GM19455 (cell line): ENCODE measurements at regions not wholly inside any gene's neighbourhood (a gene's known extent, or its start where the extent isn't known, plus 50 kb on each side); places are given as distances from the start of the nearest gene placed in this dataset.
"Not testable (repeated sequence)": the region's sequence is repeated elsewhere in the genome, so short reads cannot be mapped to it uniquely, and the experiment has no call there.

ENCODE experiments used
- ATAC-seq: cut with Tn5 transposase; IDR thresholded peaks from one replicate; pipeline ENCODE4 v1.9.1; 2021; ENCODE audit not compliant: unreplicated experiment

DNA sequence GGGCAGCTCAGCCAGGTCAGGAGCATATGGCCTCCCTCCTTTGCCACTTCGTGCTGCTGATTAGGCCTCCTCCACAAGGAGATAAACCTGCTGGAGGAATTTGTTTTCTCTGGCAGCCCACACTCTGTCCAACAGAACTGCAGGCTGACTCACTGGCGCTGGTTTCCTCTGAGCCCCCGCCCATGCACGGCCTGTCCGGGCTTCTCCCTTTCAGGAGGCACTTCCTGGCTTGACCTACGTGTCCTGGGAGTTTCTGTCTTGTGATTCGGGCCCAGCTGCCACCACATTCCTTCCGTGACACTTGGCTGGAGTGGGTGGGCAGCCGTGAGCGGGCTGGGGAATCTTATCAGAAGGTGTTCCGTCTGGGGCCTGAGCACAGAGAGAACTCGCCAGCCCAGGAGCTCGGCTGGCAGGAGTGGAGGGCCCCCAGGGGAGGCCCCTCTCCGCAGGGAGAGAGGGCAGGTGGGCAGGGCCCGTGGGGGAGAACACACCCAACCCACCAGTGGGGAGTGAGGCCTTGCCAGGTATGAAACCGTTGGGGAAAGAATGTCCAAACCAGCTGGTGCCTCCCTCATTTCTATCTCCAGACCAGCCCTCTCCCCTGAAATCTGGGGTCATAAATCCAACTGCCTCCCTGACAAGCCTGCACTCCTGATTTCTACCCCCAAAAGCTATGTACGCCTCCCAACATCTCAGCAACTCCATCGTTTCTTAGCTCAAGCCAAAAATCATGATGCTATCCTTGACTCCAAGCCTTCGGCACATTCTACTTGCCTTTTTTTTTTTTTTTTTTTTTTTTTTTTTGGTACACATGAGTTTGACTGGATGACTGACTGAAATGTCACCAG, 110.6 kb upstream of the MEF2A start:
- ATAC-seq = no peak

DNA sequence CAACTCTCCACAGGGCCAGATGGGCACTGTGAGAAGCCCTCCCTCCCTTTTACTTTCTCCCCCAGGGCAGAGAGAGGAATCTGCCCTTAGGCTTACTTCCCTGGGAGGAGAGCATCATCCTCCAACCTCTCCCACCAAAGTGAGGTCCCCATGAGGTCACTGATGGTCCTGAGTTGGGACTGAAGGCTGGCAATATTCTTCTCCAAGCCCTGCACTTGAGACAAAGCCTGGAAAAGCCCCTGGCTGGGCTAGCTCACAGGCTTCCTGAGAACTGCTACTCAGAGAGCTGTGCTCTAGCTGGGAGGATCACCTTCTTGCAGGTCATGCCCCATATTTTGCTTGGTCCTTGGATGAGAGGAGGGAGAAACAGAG, 110.0 kb upstream of the MEF2A start:
- no peak for ATAC-seq

GRCh38 chr15:99464137-99464536, 101.6 kb upstream of the MEF2A start:
- ATAC-seq = no peak

- ATAC-seq = no peak
Observed at GRCh38 chr15:99466701-99467337, 99.0 kb upstream of the MEF2A start.

GRCh38 chr15:99467338-99467720, 98.5 kb upstream of the MEF2A start:
- ATAC-seq = no peak

GRCh38 chr15:99467853-99468464, 97.8 kb upstream of the MEF2A start:
- no peak for ATAC-seq

DNA sequence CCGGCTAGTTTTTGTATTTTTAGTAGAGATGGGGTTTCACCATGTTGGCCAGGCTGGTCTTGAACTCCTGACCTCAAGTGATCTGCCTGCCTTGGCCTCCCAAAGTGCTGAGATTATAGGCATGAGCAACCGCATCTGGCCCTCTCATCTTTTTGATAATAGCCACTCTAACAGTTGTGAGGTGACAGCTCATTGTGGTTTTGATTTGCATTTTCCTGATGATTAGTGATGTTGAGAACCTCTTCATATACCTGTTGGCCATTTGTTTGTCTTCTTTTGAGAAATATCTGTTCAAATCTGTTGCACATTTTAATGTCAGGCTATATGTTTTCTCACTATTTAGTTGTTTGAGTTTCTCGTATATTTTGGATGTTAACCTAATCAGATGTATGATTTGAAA, 95.6 kb upstream of the MEF2A start:
- ATAC-seq = not testable (repeated sequence)

GRCh38 chr15:99472416-99473145, 93.2 kb upstream of the MEF2A start:
- no peak for ATAC-seq

GRCh38 chr15:99473981-99474906, 91.5 kb upstream of the MEF2A start:
- no peak for ATAC-seq

GRCh38 chr15:99474909-99475753, 90.7 kb upstream of the MEF2A start:
- ATAC-seq = no peak

DNA sequence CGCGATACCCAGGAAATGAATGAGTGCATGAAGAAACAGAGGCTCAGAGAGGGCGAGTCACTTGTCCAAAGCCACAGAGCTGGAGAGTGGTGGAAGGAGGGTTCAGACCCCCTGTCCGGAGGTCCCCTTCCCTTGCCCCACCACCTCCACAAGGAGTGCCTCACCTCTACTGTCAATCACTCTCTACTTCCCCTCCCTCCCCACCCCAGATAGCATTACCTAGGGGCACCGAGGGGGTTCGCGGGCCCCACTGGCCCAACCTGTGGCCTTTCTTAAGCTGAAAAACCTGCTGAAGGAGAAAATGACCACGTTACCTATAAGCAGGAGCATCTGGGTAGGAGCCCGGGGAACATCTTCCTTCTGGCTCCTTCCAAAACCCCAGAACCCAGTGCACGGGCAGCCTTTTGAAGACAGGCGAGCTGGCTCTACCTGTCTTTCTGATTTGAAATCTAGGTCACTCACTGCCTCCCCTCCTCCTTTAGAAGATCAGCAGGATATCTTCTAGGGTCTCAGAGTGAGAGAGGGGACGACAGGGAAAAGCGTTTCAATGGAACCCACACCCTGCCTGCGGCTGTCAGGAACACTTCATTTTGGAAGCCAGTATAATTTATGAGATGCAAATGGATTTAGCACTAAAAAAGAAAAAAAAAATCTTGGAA, 89.9 kb upstream of the MEF2A start:
- ATAC-seq = no peak

- ATAC-seq = peak; percentile 56
Observed at GRCh38 chr15:99476413-99477222, 89.2 kb upstream of the MEF2A start.

DNA sequence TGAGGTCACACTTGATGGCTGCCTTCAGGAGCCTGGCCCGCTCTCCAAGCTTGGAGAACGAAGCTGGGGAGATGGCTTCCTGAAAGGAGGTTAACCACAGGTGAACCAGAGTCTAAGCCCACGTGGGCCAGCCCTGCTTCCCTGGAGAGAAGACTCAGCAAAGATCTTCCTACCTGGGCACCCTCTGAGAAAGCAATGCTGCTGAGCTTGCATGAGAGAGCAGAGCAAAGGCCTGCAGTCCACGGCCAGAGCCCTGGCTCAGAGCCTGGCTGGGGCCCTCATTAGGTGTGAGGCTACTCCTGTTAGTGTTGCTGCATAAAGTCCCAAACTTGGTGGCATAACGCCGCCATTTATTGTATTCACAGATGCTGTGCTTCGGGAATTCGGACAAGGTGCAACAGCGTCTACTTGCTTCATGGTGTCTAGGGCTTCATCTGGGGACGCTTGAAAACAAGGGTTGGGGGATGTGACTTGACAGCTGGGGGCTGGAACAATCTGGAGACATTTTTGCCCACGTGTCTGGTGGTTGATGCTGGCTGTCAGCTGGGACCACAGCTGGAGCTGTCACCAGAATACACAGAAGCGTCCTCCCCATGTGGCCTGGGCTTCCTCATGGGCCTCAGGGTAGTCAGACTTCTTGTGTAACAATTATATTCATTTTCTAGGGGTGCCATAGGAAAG, 87.9 kb upstream of the MEF2A start:
- no peak for ATAC-seq

DNA sequence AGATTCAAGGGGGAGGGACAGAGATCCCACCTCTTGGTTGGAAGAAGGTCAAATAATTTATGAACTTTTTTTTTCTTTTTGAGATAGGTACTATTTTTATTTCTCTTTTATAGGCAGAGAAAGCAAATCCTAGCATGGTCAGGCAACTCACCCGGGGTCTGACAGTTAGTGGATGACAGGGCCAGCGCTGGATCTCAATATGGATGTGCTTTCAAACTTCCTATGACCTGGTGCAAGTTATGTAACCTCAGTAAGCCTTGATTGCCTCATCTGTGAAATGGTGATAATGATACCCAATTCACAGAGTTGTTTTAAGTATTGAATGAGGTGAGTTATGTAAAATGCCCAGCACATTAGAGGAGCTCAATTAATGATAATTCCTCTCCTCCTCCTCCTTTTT, 86.8 kb upstream of the MEF2A start:
- ATAC-seq = no peak

DNA sequence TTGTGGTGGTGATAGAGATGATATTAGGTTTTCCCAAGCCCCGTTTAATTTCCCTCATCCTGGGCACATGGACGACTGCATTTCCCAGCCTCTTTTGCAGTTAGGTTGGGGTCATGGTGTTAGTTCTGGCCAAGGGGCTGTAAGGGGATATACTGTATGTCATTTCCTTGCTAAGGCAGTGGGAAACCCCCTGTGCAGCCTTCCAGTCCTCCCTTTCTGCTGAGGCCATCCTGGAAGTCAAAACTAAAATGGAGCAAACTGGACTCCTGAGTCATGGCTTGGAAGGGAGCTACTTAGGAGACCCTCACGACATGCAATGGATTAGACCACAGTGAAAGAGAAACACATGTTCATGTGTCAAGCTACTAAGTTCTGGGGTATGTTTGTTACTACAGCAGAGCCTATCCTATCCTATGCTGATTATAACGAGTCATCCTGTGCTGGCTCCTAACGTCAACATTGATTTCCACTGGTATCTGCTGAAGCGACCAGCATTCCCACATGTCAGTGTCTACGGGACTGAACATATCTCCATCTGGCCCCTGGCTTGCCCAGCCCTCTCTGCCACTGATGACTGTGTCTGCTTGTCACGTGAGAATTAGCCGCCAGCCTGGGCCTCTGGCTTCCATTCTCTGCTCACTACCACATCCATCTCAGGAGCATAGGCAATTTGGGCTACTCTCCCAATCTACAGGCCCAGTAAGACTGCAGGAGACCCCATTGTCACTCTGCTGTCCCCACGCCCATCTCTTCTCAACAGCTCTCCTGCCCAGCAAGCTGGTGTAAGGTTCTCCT, 85.6 kb upstream of the MEF2A start:
- ATAC-seq = no peak

- ATAC-seq = no peak
Observed at GRCh38 chr15:99481113-99481950, 84.5 kb upstream of the MEF2A start.
